GM12878 (cell line): ENCODE measurements at regions not wholly inside any gene's neighbourhood (a gene's known extent, or its start where the extent isn't known, plus 50 kb on each side); places are given as distances from the start of the nearest gene placed in this dataset.

Source experiments
- ATAC-seq: fragments of 200-7000 bp; cut with Tn5 transposase; 3 replicates; pipeline ENCODE4 v1.9.1; 2020; ENCODE audit warnings: mild to moderate bottlenecking, moderate library complexity
- BruUV-seq: library from RNA; stranded (reverse); fragments of 400-500 nt; replicated peaks from 2 replicates; lab custom pipeline; 2021; lab: Mats Ljungman, UMichigan
- CTCF ChIA-PET: fragments of 300-600 bp; sonication (Branson Sonifier 250); formaldehyde crosslinking; extraction: SDS; loops from one replicate; lab custom pipeline; 2021; ENCODE audit warnings: inconsistent platforms; lab: Yijun Ruan, JAX
- POLR2A ChIA-PET: fragments of 350-600 bp; formaldehyde crosslinking; extraction: SDS; loops from one replicate; lab custom pipeline; 2021; ENCODE audit warnings: inconsistent platforms; lab: Charles Lee
- RAD21 ChIA-PET: fragments of 300-600 bp; sonication (Branson Sonifier 250); formaldehyde crosslinking; loops from one replicate; lab custom pipeline; 2023; ENCODE audit warnings: antibody characterized with exemption; ENCODE audit not compliant: unreplicated experiment; lab: Charles Lee
- SMC1A ChIA-PET: fragments of 300-600 bp; sonication (Branson Sonifier 250); formaldehyde crosslinking; loops from one replicate; lab custom pipeline; 2023; ENCODE audit not compliant: unreplicated experiment, uncharacterized antibody; lab: Charles Lee
- DNase-seq: peaks from one replicate; pipeline ENCODE4 v3.0.0-alpha.2; 2011; ENCODE audit warnings: low read depth, low spot score
- FAIRE-seq: peaks from 3 replicates; lab custom pipeline; 2011; peaks lifted over from hg19 to GRCh38; lab: Jason Lieb, UNC
- H2AFZ ChIP-seq: 2 replicates; pipeline ENCODE4 v1.6.0; 2011; ENCODE audit warnings: low read depth, low read length, control low read depth; ENCODE audit not compliant: control insufficient read depth
- H3K27ac ChIP-seq: 2 replicates; pipeline ENCODE4 v1.5.1; 2011; ENCODE audit warnings: control low read depth; ENCODE audit not compliant: control insufficient read depth, insufficient read depth
- H3K27me3 ChIP-seq, 2 experiments: replicated peaks in 1 of 2; 2 replicates each; pipeline versions ENCODE4 v1.6.0 to v1.6.1; 2011; ENCODE audit warnings: low read length in 1 of 2; ENCODE audit not compliant: control insufficient read depth in 2 of 2, insufficient read depth in 2 of 2
- H3K36me3 ChIP-seq, 2 experiments: 2 replicates each; pipeline ENCODE4 v1.5.1; 2011; ENCODE audit warnings: low read length in 1 of 2; ENCODE audit not compliant: control insufficient read depth in 2 of 2, insufficient read depth in 2 of 2
- H3K4me1 ChIP-seq: 2 replicates; pipeline ENCODE4 v1.6.1; 2011; ENCODE audit warnings: mild to moderate bottlenecking, low read length, moderate library complexity, mixed read lengths; ENCODE audit not compliant: control insufficient read depth, insufficient read depth
- H3K4me2 ChIP-seq: 2 replicates; pipeline ENCODE4 v1.6.0; 2011; ENCODE audit warnings: control low read depth; ENCODE audit not compliant: control insufficient read depth, insufficient read depth
- H3K4me3 ChIP-seq: fragments of 200-600 bp; sonication (generic); 2 replicates; pipeline ENCODE4 v1.5.1; 2016
- H3K79me2 ChIP-seq: 2 replicates; pipeline ENCODE4 v1.6.0; 2011; ENCODE audit warnings: low read length; ENCODE audit not compliant: control insufficient read depth, insufficient read depth
- H3K9ac ChIP-seq: 2 replicates; pipeline ENCODE4 v1.8.0; 2011; ENCODE audit warnings: low read length, control low read depth, mixed read lengths; ENCODE audit not compliant: control insufficient read depth, insufficient read depth
- H3K9me3 ChIP-seq: replicated peaks from 3 replicates; pipeline ENCODE4 v1.5.1; 2011; ENCODE audit warnings: mild to moderate bottlenecking, low read length; ENCODE audit not compliant: control insufficient read depth, insufficient read depth
- H4K20me1 ChIP-seq: 2 replicates; pipeline ENCODE4 v1.6.0; 2011; ENCODE audit not compliant: control insufficient read depth, insufficient read depth
- ASH2L ChIP-seq: fragments of 300-600, 200-600 bp; sonication (generic); IDR thresholded peaks from 2 replicates; pipeline ENCODE4 v1.6.1; 2017; ENCODE audit warnings: low read depth, mild to moderate bottlenecking, borderline replicate concordance
- ATF3 ChIP-seq: IDR thresholded peaks from 2 replicates; pipeline ENCODE4 v1.6.1; 2011; ENCODE audit warnings: low read depth, mild to moderate bottlenecking, low read length, moderate library complexity, borderline replicate concordance; ENCODE audit errors: extremely low read depth
- BACH1 ChIP-seq: fragments of 450-650 bp; IDR thresholded peaks from 2 replicates; pipeline ENCODE4 v1.6.1; 2017; ENCODE audit warnings: mild to moderate bottlenecking, borderline replicate concordance
- CBX3 ChIP-seq: fragments of 200-600 bp; sonication (generic); IDR thresholded peaks from 2 replicates; pipeline ENCODE4 v1.6.1; 2016; ENCODE audit warnings: low read depth, borderline replicate concordance
- IKZF1 ChIP-seq: fragments of 450-650 bp; conservative IDR thresholded peaks from 2 replicates; pipeline ENCODE4 v1.6.1; 2017; ENCODE audit warnings: antibody characterized with exemption, mild to moderate bottlenecking
- NBN ChIP-seq: fragments of 450-650 bp; IDR thresholded peaks from 2 replicates; pipeline ENCODE4 v1.6.1; 2016
- NFIC ChIP-seq: IDR thresholded peaks from 2 replicates; pipeline ENCODE4 v1.6.1; 2012; ENCODE audit warnings: low read depth, mild to moderate bottlenecking, inconsistent platforms, low read length, moderate library complexity
- NR2F1 ChIP-seq: fragments of 450-650 bp; conservative IDR thresholded peaks from 2 replicates; pipeline ENCODE4 v1.6.1; 2017; ENCODE audit warnings: mild to moderate bottlenecking
- POU2F2 ChIP-seq: IDR thresholded peaks from 3 replicates; pipeline ENCODE4 v1.6.1; 2011; ENCODE audit warnings: low read depth, mild to moderate bottlenecking, low read length, borderline replicate concordance
- SUZ12 ChIP-seq: fragments of 200-600 bp; sonication (generic); IDR thresholded peaks from one replicate; pipeline ENCODE4 v1.6.1; 2018; ENCODE audit warnings: antibody characterized with exemption, mild to moderate bottlenecking; ENCODE audit not compliant: unreplicated experiment
- TARDBP ChIP-seq: IDR thresholded peaks from 2 replicates; pipeline ENCODE4 v1.6.1; 2016; ENCODE audit warnings: borderline replicate concordance
- WGBS: methylation state at CpG from one replicate; pipeline ENCODE4 v1.1.6; 2016; ENCODE audit warnings: low lambda C conversion rate; ENCODE audit not compliant: insufficient replicate concordance, insufficient coverage; ENCODE audit errors: missing lambda C conversion rate; 5-methylcytosine and 5-hydroxymethylcytosine counted together
- in situ Hi-C: fragments of 300-500 bp; cut with MboI; formaldehyde crosslinking; loops from 9 replicates; pipeline ENCODE4 v1.14.3; 2018; ENCODE audit warnings: mixed read lengths
- intact Hi-C: fragments of 100-400 bp; cut with micrococcal nuclease; formaldehyde crosslinking; loops from one replicate; pipeline ENCODE4 v1.14.2; 2022; ENCODE audit not compliant: unreplicated experiment
- TF ChIP-seq, protein P1 (sequence below): IDR thresholded peaks from 2 replicates; pipeline ENCODE4 v1.6.1; 2012; ENCODE audit warnings: low read length, inconsistent platforms
- TF ChIP-seq, protein P2 (sequence below): fragments of 150-350 bp; IDR thresholded peaks from 2 replicates; pipeline ENCODE4 v1.6.1; 2016; ENCODE audit warnings: low read depth, low read length

GRCh38 chr5:66234241-66234640, 90.1 kb downstream of the SREK1 start:
- Histone ChIP-seq H3K4me2 (no peak overlapping the region), H3K36me3 (no peaks in the 10 kb centered on the region), H3K27me3 (no peaks in the 10 kb centered on the region)
- FAIRE-seq (no peak), ATAC-seq (no peak)
- SMC1A ChIA-PET: no interaction called here
- RAD21 ChIA-PET: no interaction called here
- intact Hi-C loops: no loop called here
- POLR2A ChIA-PET: no interaction called here
- TF ChIP-seq IKZF1 (no peak), POU2F2 (no peak), SUZ12 (no peak), ATF3 (no peak), CBX3 (no peak), TARDBP (no peak), BACH1 (no peak), NBN (no peak), NR2F1 (no peak), NFIC (no peak), ASH2L (no peak)
- TF ChIP-seq, protein P1, sequence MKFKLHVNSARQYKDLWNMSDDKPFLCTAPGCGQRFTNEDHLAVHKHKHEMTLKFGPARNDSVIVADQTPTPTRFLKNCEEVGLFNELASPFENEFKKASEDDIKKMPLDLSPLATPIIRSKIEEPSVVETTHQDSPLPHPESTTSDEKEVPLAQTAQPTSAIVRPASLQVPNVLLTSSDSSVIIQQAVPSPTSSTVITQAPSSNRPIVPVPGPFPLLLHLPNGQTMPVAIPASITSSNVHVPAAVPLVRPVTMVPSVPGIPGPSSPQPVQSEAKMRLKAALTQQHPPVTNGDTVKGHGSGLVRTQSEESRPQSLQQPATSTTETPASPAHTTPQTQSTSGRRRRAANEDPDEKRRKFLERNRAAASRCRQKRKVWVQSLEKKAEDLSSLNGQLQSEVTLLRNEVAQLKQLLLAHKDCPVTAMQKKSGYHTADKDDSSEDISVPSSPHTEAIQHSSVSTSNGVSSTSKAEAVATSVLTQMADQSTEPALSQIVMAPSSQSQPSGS: no peak
- TF ChIP-seq, protein P2, sequence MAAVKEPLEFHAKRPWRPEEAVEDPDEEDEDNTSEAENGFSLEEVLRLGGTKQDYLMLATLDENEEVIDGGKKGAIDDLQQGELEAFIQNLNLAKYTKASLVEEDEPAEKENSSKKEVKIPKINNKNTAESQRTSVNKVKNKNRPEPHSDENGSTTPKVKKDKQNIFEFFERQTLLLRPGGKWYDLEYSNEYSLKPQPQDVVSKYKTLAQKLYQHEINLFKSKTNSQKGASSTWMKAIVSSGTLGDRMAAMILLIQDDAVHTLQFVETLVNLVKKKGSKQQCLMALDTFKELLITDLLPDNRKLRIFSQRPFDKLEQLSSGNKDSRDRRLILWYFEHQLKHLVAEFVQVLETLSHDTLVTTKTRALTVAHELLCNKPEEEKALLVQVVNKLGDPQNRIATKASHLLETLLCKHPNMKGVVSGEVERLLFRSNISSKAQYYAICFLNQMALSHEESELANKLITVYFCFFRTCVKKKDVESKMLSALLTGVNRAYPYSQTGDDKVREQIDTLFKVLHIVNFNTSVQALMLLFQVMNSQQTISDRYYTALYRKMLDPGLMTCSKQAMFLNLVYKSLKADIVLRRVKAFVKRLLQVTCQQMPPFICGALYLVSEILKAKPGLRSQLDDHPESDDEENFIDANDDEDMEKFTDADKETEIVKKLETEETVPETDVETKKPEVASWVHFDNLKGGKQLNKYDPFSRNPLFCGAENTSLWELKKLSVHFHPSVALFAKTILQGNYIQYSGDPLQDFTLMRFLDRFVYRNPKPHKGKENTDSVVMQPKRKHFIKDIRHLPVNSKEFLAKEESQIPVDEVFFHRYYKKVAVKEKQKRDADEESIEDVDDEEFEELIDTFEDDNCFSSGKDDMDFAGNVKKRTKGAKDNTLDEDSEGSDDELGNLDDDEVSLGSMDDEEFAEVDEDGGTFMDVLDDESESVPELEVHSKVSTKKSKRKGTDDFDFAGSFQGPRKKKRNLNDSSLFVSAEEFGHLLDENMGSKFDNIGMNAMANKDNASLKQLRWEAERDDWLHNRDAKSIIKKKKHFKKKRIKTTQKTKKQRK: no peak
- TF ChIP-seq, all 136 proteins: peak for 0
- no TSS peak for BruUV-seq
- Histone ChIP-seq H2AFZ (no peak overlapping the region), H3K9me3 (no peaks in the 10 kb centered on the region), H4K20me1 (no peaks in the 10 kb centered on the region), H3K4me3 (no peak overlapping the region), H3K27ac (no peak overlapping the region), H3K4me1 (no peaks in the 10 kb centered on the region), H3K9ac (no peak overlapping the region), H3K79me2 (no peaks in the 10 kb centered on the region)
- DNase-seq: no peak
- 64% methylated on average over 8 of the region's 8 CpGs for WGBS
- CTCF ChIA-PET: interaction anchor here (1.7 kb wide), 1 partner anchor 10 kb away, joined by 3 read pairs; no protein-coding TSS in a partner anchor
- in situ Hi-C loops: no loop called here
